ENCODE measurements at regions not wholly inside any gene's neighbourhood (a gene's known extent, or its start where the extent isn't known, plus 50 kb on each side); places are given as distances from the start of the nearest gene placed in this dataset.
"Not testable (repeated sequence)": the region's sequence is repeated elsewhere in the genome, so short reads cannot be mapped to it uniquely, and the experiment has no call there.

DNA sequence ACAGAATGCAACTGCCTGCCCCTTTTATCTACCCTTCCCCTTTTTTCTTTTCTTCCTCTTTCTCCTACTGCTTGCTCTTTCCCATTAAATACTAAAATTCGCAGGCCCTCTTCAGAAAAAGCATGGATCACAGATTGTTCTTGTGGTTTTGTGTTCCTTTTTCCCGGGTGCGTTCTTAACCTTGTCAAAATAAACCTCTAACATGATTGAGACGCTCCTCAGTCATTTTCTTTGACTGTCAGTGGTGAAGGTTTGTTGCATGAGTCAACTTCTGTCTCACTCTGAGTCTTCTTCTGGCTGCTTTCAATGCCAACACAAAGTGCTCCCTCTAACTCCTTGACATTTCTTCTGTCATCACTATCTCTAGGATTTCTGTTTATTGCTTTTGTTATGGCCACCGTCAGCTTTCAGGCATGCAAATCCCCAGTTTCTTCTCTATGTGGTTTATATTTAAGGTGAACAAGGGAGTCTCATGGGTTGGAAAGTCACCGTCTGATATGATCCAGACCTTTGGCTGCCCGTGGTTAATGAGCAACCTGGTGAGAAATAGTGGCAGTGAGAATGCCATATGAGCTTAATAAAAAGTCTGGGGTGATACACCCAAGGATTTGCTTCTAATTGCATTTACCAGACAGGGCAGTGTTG is 338.4 kb downstream of the CNTNAP3B start:
- TF ChIP-seq CTCF, POLR2A, POLR2AphosphoS5 (IDR thresholded peaks at IDR 0.05): not testable (repeated sequence)
